Posterior vena cava (tissue), 2 donors: ENCODE measurements at regions not wholly inside any gene's neighbourhood (a gene's known extent, or its start where the extent isn't known, plus 50 kb on each side); places are given as distances from the start of the nearest gene placed in this dataset.
"Not testable (repeated sequence)": the region's sequence is repeated elsewhere in the genome, so short reads cannot be mapped to it uniquely, and the experiment has no call there.

Source experiments
- DNase-seq: peaks from one replicate; pipeline ENCODE4 v3.0.0-alpha.2; 2020; ENCODE audit warnings: low spot score
- intact Hi-C, 2 donors: fragments of 100-400 bp; cut with DNase I; formaldehyde crosslinking; loops; one replicate each; pipeline versions ENCODE4 v1.14.1 to v1.14.2; 2022 to 2023
- donor health status: DM: yes; HTN: yes; CAD: no.
- donor health status: DM: yes; HTN: yes; CAD: no.

DNA sequence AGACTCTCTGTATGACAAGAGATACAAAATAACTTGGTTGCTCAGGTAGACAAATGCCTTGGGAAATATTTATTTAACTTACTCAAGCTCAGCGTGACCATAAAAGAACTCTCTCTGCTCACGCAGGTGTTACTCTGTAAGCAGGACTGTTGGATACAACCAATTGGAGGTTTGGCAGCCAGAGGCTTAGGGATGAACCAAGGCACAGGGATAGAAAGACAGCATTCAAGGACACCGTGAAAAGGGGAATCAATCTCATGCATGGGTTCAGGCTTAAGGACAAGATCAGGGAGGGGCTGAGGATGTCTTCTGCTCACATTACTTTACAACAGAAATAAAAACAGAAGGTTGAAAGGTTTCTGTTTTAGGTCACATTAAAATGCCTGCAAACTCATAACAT, 389.0 kb upstream of the BRINP1 start:
- intact Hi-C loops = no loop called here
- no peak for DNase-seq

DNA sequence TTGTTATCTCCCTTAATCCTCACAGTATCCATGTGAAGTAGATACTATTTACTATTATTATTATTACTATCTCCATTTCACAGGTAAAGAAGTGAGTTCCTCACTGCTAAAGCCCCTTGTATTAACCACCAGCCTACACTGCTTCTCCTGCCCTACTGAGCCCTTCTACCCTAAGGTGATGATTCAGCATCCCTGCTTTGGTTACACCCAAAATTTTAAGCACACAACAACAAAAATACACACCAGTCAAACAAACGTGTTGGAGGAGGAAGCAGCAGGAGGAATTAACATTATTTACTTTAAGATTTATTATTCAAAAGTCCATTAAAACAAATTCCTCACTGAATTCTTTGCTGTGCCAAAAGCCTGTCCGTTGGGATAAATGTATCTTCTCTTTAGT, 370.2 kb upstream of the BRINP1 start:
- intact Hi-C loops = no loop called here

DNA sequence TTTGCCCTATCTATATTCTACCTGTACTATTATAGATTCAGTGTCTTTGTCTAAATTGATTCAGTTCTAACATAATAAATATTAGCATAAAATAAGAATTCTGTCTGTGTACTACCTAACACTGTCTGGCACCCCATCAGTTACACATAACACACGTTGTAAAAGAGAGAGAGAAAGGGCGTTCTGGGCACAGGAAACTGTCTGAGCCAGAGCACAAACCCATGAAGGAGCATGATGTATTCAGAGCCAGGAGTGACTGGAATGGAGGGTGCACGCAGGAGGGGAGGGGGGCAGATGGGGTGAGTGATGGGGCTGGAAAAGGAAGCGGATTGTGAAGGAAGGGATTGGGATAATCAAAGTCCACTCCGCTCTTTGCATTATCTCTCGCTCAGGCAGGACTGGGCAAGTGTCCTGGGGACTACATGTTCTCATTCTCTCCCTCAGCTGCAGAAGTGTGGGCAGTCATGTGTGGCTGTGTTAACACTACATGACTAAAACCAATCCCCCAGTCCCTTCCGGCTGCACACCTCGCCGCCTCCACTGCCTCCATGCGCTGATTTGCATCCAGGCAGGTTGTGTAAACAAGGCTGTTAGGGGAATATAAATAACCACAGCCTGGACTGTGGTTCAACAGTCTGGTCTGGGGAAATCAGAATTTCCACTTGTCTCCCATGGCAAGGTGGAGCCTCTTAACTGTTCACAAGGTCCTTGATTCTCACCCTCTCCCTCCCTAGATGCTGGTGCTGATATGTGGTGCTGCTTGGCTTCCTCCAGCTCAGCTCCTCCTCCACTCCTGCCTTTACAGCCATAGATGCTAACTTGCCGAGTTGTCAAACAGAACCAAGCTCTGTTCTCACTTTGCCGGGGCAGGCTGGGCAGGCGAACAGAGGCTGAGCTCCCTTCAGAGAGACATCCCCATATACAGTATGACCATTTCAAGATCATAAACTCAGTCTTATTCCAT, 367.5 kb upstream of the BRINP1 start:
- DNase-seq = no peak
- intact Hi-C loops = no loop called here

More for the DNA sequence above, 370.2 kb upstream of the BRINP1 start:
- no peak for DNase-seq

DNA sequence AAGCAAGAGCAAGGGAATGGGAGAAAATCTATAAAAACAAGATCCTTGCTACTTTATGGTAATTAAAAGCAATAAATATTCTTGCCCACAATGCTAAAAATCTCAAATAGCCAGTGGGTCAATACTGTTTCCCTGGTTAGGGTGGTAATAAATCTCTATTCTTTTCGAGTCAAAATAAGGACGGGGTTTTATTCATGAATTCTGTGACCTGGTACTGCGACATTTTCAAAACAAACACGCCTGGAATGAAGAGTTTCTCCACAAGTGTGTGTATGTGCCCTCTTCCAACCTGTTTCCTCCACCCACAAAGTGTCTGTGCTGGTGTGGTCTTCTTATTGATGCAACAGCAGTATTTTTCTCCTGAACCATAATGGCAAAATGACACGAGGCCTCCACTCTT, 358.8 kb upstream of the BRINP1 start:
- intact Hi-C loops = no loop called here
- no peak for DNase-seq

DNA sequence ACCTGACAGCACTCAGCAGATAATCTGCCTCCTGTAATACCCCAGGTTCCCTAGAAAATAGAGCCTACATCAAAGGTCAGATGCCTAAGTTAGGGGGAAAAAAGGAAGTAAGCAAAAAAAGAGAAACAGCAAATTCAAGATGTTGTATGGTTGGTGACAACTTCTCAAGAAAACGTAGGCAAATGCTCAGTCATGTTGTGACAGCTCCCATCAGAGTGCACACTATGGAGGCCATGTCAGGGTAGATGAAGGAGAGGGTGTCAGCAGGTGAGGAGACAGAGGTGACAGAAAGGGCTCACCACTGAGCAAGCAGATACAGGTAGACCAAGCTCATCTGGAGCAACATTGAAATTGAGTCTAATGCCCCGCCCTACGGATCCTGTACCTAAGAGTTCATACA, 356.8 kb upstream of the BRINP1 start:
- DNase-seq = no peak
- intact Hi-C loops = no loop called here

DNA sequence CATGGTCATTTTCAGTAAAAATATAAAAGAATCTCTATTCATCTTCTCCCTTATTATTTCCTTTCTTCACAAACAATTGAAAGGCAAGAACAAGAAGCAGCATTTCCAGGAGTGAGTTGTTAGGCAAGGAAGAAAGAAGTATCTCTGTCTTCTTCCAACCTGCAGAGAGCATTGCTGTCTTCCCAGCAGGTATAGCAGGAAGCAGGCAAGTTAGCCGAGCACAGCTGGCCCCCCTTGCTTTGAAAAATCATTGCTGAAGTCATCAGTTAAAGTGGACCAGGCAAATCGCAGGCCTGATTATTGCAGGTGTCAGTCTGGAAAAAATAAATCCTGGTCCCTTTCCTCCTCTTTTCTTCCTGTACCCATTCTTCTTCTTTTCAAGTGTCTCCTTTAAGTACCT, 353.1 kb upstream of the BRINP1 start:
- intact Hi-C loops = no loop called here
- no peak for DNase-seq

DNA sequence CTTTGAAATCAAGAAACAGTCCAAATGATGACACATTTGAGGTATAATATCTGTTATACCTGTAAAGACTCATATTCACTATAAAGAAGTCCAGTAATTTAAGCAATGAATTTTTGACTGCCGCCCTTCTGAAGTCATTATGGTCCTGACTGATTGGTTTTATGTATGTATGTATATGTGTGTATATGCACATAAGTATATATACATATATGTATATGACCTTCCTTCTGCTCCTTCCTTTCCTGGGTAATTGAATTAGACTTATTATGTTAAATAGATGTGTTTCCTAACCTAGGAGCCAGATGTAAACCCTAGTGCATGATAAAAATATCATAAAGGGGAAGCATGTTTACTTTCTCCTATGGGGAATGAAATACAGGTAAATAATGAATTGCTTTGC, 343.1 kb upstream of the BRINP1 start:
- intact Hi-C loops = no loop called here
- DNase-seq = no peak

DNA sequence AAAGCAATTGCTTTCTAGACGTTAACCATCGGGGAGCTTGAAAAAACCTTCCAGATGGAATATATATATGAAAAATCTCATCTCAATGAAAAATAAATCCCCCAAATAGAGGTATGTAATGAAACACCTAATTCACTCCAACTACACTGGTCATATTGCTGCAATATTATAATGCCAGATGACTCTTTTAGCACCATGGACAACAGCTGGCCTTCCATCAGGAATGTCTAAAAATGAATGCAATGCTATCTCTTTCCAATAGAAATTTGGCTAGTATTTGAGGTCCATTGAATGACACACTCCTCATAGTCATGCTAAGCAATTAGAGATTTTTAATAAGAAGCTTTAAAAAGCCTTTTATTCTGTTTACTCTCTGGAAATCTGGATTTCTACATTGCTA, 340.2 kb upstream of the BRINP1 start:
- intact Hi-C loops = no loop called here

DNA sequence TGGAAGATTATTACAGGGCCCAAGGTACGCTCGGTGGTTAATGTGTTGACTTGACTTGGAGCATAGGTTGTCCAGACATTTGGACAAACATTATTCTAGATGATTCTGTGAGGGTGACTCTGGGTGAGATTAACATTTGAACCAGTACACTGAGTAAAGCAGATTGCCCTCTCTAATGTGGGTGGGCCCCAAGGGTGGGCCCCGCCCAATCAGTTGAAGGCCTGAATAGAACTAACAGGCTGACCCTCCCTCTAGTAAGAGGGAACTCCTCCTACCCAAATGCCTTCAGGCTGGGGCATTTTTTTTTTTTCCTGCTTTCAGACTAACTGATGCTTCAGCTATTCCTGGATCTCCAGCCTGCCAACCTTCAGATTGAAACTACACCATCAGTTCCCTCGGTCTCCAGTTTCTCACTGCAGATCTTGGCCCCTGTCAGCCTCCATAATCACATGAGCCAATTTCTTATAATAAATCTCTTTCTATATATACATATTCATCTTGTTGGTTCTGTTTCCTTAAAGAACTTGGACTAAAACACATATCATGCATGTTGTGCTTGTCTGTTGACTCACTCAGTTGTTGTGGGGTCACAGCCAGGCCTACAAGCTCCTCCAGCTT, 338.1 kb upstream of the BRINP1 start:
- intact Hi-C loops = no loop called here
- DNase-seq = no peak

More for the DNA sequence above, 340.2 kb upstream of the BRINP1 start:
- no peak for DNase-seq

DNA sequence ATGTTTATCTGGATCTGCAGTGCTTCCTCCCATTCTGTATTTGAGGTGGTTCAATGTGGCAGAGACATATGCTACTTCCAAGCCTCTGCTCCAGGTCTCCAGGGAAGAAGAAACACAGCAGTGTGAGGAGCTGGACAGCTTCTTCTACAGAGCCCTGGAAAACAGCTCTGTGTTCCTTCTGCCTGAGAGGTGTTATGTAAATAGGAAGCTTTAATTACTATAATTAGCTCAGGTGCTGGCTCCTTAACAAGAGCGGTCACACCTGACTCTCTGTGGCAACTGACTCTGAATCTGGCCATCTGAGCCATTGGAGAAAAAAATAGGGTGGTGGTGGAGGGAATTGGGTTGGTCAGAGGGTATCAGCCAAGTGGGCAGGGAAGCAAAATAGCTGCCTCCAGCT, 332.4 kb upstream of the BRINP1 start:
- DNase-seq = no peak
- intact Hi-C loops = no loop called here

DNA sequence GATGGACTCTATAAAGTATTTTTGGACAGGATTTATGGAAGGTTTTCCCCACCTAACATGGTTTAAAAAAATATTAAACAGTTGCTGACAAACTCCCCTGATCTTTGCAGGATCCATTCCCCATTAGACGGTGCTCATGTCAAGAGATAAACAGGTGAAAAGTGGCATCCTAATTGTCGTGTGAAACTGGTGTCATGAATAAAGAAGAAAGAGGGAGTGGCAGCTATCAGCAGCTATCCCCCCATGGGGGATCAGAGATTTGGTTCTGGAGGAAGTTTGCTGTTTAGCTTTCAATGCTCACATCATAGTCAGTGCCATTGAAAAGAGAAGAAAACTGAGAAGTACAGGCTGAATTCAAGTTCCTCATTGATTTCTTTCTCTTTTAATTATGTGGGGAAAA, 329.3 kb upstream of the BRINP1 start:
- DNase-seq = no peak
- intact Hi-C loops = no loop called here

DNA sequence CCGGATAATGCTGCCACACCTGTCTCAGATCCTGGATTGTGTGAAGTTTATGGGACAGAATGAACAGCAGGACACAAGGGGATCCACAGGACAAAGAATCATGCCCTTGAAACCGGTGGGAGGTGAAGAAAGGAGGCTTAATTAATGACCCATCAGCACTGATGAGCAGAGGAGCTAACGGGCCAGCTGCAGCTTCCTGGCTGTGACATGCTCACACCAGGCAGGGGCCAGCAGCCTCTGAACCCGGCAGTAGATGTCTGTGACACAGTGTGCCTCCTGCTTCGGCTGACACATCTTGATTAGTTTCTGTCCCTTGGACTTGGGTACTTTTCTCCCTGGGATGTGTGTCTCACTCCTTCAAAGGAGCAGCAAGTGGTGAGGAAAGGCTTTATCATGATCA, 328.8 kb upstream of the BRINP1 start:
- no peak for DNase-seq
- intact Hi-C loops = no loop called here

DNA sequence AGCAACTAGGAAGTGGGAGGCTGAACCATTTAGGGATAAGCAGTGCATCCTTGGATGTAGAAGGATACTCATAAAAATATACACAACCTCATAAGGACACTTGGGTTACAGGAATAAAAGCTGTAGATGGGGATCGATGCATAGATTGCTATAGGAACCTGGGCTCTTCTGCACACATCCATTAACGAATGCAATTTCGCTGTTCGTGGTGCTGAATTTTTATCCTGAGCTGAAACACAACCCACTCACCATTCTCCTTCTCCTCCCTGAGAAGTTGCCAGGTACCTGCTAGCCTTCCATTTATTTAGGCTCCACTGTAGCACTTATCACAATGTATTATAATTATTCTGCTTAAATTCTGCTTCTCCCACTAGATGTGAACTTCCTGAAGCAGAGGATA, 320.6 kb upstream of the BRINP1 start:
- no peak for DNase-seq
- intact Hi-C loops = no loop called here

DNA sequence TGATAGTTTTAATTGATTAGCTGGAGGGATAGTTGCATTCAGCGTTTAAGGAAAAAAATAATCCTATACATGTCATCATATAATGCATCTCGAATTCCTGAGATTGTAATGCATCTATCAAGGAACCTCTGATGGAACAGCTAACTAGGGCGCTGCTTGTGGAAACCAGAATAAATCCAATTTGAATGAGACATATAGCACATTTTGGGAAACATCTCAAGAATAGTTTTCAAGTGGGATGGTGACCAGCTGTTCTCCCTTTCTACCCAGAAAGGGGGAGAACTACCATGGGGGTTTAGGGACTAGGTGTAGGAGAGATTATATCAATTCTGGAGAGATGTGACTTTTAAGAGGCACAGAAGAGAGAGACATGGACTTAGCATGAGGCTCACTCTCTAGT, 319.3 kb upstream of the BRINP1 start:
- no peak for DNase-seq
- intact Hi-C loops = no loop called here

DNA sequence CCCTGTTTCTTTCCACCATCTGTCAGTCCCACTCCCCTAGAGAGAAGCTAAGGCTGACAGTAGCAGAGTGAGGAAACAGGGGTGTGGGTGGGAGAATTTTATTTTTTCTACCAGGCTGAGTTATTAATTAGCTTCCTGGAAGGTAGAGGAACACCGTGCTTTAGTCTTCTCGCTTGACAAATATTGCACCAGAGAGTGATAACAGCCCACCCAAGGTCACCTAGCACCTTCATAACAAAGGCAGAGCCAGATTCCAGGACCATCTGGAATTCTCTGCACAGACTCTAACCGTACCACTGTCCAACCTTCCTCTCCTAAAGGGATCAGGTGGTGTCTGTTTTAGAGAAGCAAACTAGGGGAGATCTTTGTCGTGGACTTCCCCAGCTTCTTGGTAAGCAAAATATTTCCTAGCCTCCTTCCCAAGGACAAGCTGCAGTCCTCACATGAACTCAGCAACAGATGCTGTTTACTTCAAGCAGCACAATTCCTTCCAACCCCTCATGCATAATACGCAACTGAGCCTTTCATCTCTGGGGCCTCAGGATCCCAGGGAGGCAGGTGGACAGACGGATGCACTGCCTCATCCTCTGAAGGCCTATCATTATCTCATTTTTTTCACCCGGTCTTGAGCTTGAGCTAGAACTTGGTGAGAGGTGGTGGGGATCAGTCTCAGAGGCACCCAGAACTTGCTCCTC, 308.7 kb upstream of the BRINP1 start:
- intact Hi-C loops = no loop called here
- DNase-seq = no peak

DNA sequence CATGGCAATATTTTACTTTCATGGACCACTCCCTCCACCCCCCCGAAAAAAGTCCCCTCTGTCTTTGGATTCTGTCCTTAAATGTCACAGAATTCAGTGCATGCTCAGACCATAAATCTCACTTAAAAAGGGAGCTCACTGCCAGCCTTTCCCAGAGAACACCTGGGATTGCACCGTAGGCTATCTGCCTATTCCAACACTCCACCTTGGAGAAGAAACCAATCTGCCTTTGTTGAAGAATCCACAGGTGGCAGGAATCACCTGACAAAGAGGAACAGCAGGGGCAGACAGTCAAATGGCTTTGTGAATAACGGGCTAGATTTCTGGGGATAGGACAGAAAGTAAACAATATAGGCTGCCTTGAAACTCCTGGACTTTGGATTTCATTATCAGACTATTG, 306.7 kb upstream of the BRINP1 start:
- intact Hi-C loops = no loop called here
- no peak for DNase-seq

DNA sequence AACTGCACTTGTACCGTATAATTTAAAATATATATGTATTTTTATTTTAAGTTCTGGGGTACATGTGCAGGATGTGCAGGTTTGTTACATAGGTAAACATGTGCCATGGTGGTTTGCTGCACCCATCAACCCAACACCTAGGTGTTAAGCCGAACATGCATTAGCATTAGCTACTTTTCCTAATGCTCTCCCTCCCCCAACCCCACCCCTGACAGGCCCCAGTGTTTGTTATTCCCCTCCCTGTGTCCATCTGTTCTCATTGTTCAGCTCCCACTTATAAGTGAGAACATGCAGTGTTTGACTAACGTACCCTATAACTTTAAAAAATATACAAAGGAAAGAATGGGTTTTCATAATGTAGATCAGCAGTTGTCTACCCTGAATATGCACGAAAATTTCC, 303.5 kb upstream of the BRINP1 start:
- DNase-seq, intact Hi-C loops: not testable (repeated sequence)

DNA sequence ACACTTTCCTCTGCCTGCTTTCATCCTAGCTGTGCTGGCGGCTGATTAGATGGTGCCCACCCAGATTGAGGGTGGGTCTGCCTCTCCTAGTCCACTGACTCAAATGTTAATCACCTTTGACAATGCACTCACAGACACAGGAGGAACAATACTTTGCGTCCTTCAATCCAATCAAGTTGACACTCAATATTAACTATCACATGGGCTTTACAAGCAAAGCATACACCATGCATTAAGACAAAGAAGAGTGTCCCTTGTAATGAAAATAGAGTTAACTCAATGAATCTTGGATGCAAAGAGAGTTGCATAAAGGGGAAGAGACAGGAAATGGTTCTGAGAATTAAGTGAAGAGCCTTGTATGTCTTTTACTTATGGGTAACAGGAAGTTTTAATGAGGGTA, 298.7 kb upstream of the BRINP1 start:
- intact Hi-C loops = loop anchor here in 1 of 2 donors (5.0 kb wide), 1 partner anchor 624 kb away; no protein-coding TSS in a partner anchor
- no peak for DNase-seq

DNA sequence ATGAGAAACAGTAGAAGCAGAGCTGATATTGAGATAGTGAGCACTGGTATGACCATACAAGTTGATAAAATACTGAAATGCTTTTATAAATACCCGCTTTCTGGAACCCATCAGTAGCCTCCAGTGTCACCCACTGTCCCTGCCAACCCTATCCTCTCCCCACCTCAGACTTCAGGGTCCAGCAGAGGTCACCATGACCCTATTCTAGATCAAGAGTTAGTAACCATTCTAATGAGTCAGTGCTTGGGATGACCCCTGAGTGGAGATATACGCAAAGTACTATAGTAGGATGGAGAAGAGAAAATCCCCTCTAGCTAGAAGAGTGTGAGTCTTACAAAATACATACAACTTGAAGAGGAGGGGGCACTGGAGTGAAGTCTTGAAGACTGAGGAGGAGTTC, 297.9 kb upstream of the BRINP1 start:
- no peak for DNase-seq
- intact Hi-C loops = loop anchor here in 1 of 2 donors (5.0 kb wide), 1 partner anchor 625 kb away; no protein-coding TSS in a partner anchor

DNA sequence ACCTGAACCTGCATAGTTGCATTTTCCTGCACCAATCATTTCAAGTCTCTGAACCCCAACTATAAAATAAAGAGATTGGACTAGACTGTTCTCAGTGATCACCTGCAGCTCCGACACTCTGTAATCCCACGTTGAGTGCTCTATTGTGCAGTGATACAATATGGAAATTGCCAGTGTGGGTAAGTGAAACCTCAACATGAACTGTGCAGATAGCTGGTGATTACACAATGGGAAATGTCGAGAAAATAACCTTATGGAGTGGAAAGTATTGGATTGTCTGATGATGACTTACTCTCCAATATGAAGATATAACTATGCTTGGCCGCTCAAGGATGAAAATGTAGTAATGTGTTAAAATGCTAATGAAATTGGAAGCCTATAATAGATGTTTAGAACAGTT, 293.1 kb upstream of the BRINP1 start:
- intact Hi-C loops = no loop called here
- DNase-seq = no peak
